Liver (tissue), 7 donors: ENCODE measurements at regions not wholly inside any gene's neighbourhood (a gene's known extent, or its start where the extent isn't known, plus 50 kb on each side); places are given as distances from the start of the nearest gene placed in this dataset.

Experiments
- DNase-seq: peaks from one replicate; pipeline ENCODE4 v3.0.0-alpha.2; 2017; ENCODE audit warnings: low spot score
- H3K27ac ChIP-seq, 2 donors: one replicate each; pipeline ENCODE4 v1.7.0; 2013; ENCODE audit warnings: inconsistent platforms in 2 of 2, low read length in 2 of 2, control low read depth in 1 of 2, low read depth in 1 of 2, mild to moderate bottlenecking in 1 of 2
- H3K27me3 ChIP-seq, 4 donors: one replicate each; pipeline versions ENCODE4 v1.6.1 to v1.7.0; 2013; ENCODE audit warnings: low read length in 3 of 4, inconsistent platforms in 1 of 4, mild to moderate bottlenecking in 1 of 4, moderate library complexity in 1 of 4; ENCODE audit not compliant: control insufficient read depth in 4 of 4, insufficient read depth in 4 of 4
- H3K36me3 ChIP-seq, 4 donors: one replicate each; pipeline versions ENCODE4 v1.6.1 to v1.7.0; 2013; ENCODE audit warnings: low read length in 3 of 4, mild to moderate bottlenecking in 3 of 4, low read depth in 1 of 4, moderate library complexity in 1 of 4; ENCODE audit not compliant: control insufficient read depth in 4 of 4, insufficient read depth in 3 of 4
- H3K4me1 ChIP-seq, 4 donors: one replicate each; pipeline versions ENCODE4 v1.6.1 to v1.7.0; 2013; ENCODE audit warnings: low read length in 3 of 4, mild to moderate bottlenecking in 3 of 4, moderate library complexity in 1 of 4; ENCODE audit not compliant: control insufficient read depth in 4 of 4, insufficient read depth in 4 of 4
- H3K4me3 ChIP-seq, 3 donors: one replicate each; pipeline versions ENCODE4 v1.6.1 to v1.7.0; 2013; ENCODE audit warnings: low read length in 3 of 3, control low read depth in 1 of 3, low read depth in 1 of 3, mild to moderate bottlenecking in 1 of 3
- H3K9ac ChIP-seq, 2 donors: one replicate each; pipeline ENCODE4 v1.7.0; 2013; ENCODE audit warnings: low read length in 2 of 2, mild to moderate bottlenecking in 2 of 2, moderate library complexity in 2 of 2, control low read depth in 1 of 2, low read depth in 1 of 2
- H3K9me3 ChIP-seq, 4 donors: one replicate each; pipeline versions ENCODE4 v1.6.1 to v1.7.0; 2013; ENCODE audit warnings: low read length in 3 of 4; ENCODE audit not compliant: control insufficient read depth in 4 of 4
- EGR1 ChIP-seq, 2 donors: IDR thresholded peaks; 2 replicates each; pipeline ENCODE4 v1.6.1; 2016 to 2018; ENCODE audit warnings: antibody characterized with exemption in 2 of 2, low read depth in 2 of 2
- FOXA1 ChIP-seq: IDR thresholded peaks from 2 replicates; pipeline ENCODE4 v1.6.1; 2016; ENCODE audit warnings: antibody characterized with exemption
- FOXA2 ChIP-seq: IDR thresholded peaks from 2 replicates; pipeline ENCODE4 v1.6.1; 2016; ENCODE audit warnings: antibody characterized with exemption
- GABPA ChIP-seq, 2 donors: IDR thresholded peaks in 1 of 2; conservative IDR thresholded peaks in 1 of 2; 2 replicates each; pipeline ENCODE4 v1.6.1; 2016; ENCODE audit warnings: antibody characterized with exemption in 2 of 2, mild to moderate bottlenecking in 1 of 2, moderate library complexity in 1 of 2
- HNF4A ChIP-seq, 2 donors: conservative IDR thresholded peaks; 2 replicates each; pipeline ENCODE4 v1.6.1; 2016; ENCODE audit warnings: antibody characterized with exemption in 2 of 2, mild to moderate bottlenecking in 2 of 2
- HNF4G ChIP-seq: IDR thresholded peaks from 2 replicates; pipeline ENCODE4 v1.6.1; 2016; ENCODE audit warnings: antibody characterized with exemption
- JUND ChIP-seq, 2 donors: IDR thresholded peaks; 2 replicates each; pipeline ENCODE4 v1.6.1; 2016; ENCODE audit warnings: antibody characterized with exemption in 2 of 2
- NR2F2 ChIP-seq: IDR thresholded peaks from 2 replicates; pipeline ENCODE4 v1.6.1; 2016; ENCODE audit warnings: antibody characterized with exemption
- RAD21 ChIP-seq, 2 donors: IDR thresholded peaks; 2 replicates each; pipeline ENCODE4 v1.6.1; 2016; ENCODE audit warnings: antibody characterized with exemption in 2 of 2, mild to moderate bottlenecking in 2 of 2
- RXRA ChIP-seq, 2 donors: IDR thresholded peaks; 2 replicates each; pipeline ENCODE4 v1.6.1; 2017 to 2018; ENCODE audit warnings: antibody characterized with exemption in 2 of 2, mild to moderate bottlenecking in 1 of 2
- SP1 ChIP-seq: IDR thresholded peaks from 2 replicates; pipeline ENCODE4 v1.6.1; 2018; ENCODE audit warnings: antibody characterized with exemption, mild to moderate bottlenecking
- TAF1 ChIP-seq: conservative IDR thresholded peaks from 2 replicates; pipeline ENCODE4 v1.6.1; 2016; ENCODE audit warnings: antibody characterized with exemption, mild to moderate bottlenecking
- YY1 ChIP-seq: IDR thresholded peaks from 2 replicates; pipeline ENCODE4 v1.6.1; 2016; ENCODE audit warnings: antibody characterized with exemption, mild to moderate bottlenecking
- WGBS: extraction: QIAGEN DNeasy Blood & Tissue Kit; methylation state at CpG from one replicate; pipeline ENCODE4 v1.1.7; 2013; 5-methylcytosine and 5-hydroxymethylcytosine counted together
- TF ChIP-seq, protein P1 (sequence below): IDR thresholded peaks from 2 replicates; pipeline ENCODE4 v1.6.1; 2016; ENCODE audit warnings: antibody characterized with exemption
- TF ChIP-seq, protein P2 (sequence below): IDR thresholded peaks from 2 replicates; pipeline ENCODE4 v1.6.1; 2016; ENCODE audit warnings: antibody characterized with exemption
- TF ChIP-seq, protein P3 (sequence below): IDR thresholded peaks from 2 replicates; pipeline ENCODE4 v1.6.1; 2016; ENCODE audit warnings: antibody characterized with exemption
- TF ChIP-seq, protein P4 (sequence below): IDR thresholded peaks from 2 replicates; pipeline ENCODE4 v1.6.1; 2016; ENCODE audit warnings: antibody characterized with exemption, mild to moderate bottlenecking
- donor health status: healthy.
- donor health status: healthy.
- donor health status: healthy.
- donor health status: healthy.

- H3K4me3 ChIP-seq, result no peak overlapping the region
- H3K36me3 ChIP-seq, result no peaks in the 10 kb centered on the region
- TF ChIP-seq JUND (IDR thresholded peaks at IDR 0.05) (no peak), RAD21 (IDR thresholded peaks at IDR 0.05) (no peak), TAF1 (no peak), FOXA1 (no peak), SP1 (no peak), GABPA (IDR thresholded peaks at IDR 0.05 in 1 of 2, conservative IDR thresholded peaks at IDR 0.05 in 1 of 2) (no peak), YY1 (no peak), FOXA2 (no peak), HNF4A (conservative IDR thresholded peaks at IDR 0.05) (no peak), NR2F2 (no peak)
- TF ChIP-seq, protein P1, sequence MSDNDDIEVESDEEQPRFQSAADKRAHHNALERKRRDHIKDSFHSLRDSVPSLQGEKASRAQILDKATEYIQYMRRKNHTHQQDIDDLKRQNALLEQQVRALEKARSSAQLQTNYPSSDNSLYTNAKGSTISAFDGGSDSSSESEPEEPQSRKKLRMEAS, result no peak
- TF ChIP-seq, protein P2, sequence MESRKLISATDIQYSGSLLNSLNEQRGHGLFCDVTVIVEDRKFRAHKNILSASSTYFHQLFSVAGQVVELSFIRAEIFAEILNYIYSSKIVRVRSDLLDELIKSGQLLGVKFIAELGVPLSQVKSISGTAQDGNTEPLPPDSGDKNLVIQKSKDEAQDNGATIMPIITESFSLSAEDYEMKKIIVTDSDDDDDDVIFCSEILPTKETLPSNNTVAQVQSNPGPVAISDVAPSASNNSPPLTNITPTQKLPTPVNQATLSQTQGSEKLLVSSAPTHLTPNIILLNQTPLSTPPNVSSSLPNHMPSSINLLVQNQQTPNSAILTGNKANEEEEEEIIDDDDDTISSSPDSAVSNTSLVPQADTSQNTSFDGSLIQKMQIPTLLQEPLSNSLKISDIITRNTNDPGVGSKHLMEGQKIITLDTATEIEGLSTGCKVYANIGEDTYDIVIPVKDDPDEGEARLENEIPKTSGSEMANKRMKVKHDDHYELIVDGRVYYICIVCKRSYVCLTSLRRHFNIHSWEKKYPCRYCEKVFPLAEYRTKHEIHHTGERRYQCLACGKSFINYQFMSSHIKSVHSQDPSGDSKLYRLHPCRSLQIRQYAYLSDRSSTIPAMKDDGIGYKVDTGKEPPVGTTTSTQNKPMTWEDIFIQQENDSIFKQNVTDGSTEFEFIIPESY, result no peak
- TF ChIP-seq, protein P3, sequence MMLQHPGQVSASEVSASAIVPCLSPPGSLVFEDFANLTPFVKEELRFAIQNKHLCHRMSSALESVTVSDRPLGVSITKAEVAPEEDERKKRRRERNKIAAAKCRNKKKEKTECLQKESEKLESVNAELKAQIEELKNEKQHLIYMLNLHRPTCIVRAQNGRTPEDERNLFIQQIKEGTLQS, result no peak
- TF ChIP-seq, protein P4, sequence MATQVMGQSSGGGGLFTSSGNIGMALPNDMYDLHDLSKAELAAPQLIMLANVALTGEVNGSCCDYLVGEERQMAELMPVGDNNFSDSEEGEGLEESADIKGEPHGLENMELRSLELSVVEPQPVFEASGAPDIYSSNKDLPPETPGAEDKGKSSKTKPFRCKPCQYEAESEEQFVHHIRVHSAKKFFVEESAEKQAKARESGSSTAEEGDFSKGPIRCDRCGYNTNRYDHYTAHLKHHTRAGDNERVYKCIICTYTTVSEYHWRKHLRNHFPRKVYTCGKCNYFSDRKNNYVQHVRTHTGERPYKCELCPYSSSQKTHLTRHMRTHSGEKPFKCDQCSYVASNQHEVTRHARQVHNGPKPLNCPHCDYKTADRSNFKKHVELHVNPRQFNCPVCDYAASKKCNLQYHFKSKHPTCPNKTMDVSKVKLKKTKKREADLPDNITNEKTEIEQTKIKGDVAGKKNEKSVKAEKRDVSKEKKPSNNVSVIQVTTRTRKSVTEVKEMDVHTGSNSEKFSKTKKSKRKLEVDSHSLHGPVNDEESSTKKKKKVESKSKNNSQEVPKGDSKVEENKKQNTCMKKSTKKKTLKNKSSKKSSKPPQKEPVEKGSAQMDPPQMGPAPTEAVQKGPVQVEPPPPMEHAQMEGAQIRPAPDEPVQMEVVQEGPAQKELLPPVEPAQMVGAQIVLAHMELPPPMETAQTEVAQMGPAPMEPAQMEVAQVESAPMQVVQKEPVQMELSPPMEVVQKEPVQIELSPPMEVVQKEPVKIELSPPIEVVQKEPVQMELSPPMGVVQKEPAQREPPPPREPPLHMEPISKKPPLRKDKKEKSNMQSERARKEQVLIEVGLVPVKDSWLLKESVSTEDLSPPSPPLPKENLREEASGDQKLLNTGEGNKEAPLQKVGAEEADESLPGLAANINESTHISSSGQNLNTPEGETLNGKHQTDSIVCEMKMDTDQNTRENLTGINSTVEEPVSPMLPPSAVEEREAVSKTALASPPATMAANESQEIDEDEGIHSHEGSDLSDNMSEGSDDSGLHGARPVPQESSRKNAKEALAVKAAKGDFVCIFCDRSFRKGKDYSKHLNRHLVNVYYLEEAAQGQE, result no peak
- H3K9ac ChIP-seq, result no peak overlapping the region
- H3K4me1 ChIP-seq, result no peaks in the 10 kb centered on the region
- DNase-seq, result no peak
- H3K9me3 ChIP-seq, result no peaks in the 10 kb centered on the region
- WGBS, result 97% methylated on average over 3 of the region's 3 CpGs
- H3K27ac ChIP-seq, result no peak overlapping the region
- peaks cover 0 to 3% (median 0%) of the 10 kb centered on the region in 4 donors for H3K27me3 ChIP-seq
These were observed 385.7 kb downstream of the USP25 start for GRCh38 chr21:16115461-16115860.

- H3K36me3 ChIP-seq, result no peaks in the 10 kb centered on the region
- WGBS, result 96% methylated on average over 2 of the region's 2 CpGs
- TF ChIP-seq HNF4G, result no peak
- TF ChIP-seq, protein P3, result no peak
- TF ChIP-seq RXRA (IDR thresholded peaks at IDR 0.05), result no peak
- TF ChIP-seq GABPA (IDR thresholded peaks at IDR 0.05 in 1 of 2, conservative IDR thresholded peaks at IDR 0.05 in 1 of 2), result no peak
- no peak for TF ChIP-seq FOXA2
- no peak for TF ChIP-seq YY1
- TF ChIP-seq HNF4A (conservative IDR thresholded peaks at IDR 0.05), result no peak
- TF ChIP-seq FOXA1, result no peak
- TF ChIP-seq, protein P4, result no peak
- TF ChIP-seq RAD21 (IDR thresholded peaks at IDR 0.05), result no peak
- TF ChIP-seq SP1, result no peak
- TF ChIP-seq, protein P1, result no peak
- TF ChIP-seq, protein P2, result no peak
- TF ChIP-seq JUND (IDR thresholded peaks at IDR 0.05), result no peak
- TF ChIP-seq TAF1, result no peak
- no peak for TF ChIP-seq NR2F2
- no peak for TF ChIP-seq EGR1 (IDR thresholded peaks at IDR 0.05; ENCODE audit: low read depth in 2 of 2)
These were observed 386.3 kb downstream of the USP25 start for GRCh38 chr21:16116069-16116468.

More at GRCh38 chr21:16116069-16116468, 386.3 kb downstream of the USP25 start:
- Histone ChIP-seq H3K27me3 (peaks cover 0 to 3% (median 0%) of the 10 kb centered on the region in 4 donors), H3K27ac (no peak overlapping the region), H3K4me3 (no peak overlapping the region), H3K4me1 (no peaks in the 10 kb centered on the region), H3K9ac (no peak overlapping the region), H3K9me3 (no peaks in the 10 kb centered on the region)
- no peak for DNase-seq
